ENCODE measurements at regions not wholly inside any gene's neighbourhood (a gene's known extent, or its start where the extent isn't known, plus 50 kb on each side); places are given as distances from the start of the nearest gene placed in this dataset.
"Not testable (repeated sequence)": the region's sequence is repeated elsewhere in the genome, so short reads cannot be mapped to it uniquely, and the experiment has no call there.

GRCh38 chr17:54353789-54354525 lies 531.2 kb downstream of the KIF2B start:
- no peak for TF ChIP-seq CTCF (conservative IDR thresholded peaks at IDR 0.05; ENCODE audit: low read length)
- TF ChIP-seq EZH2phosphoT487 (IDR thresholded peaks at IDR 0.05; ENCODE audit: borderline replicate concordance, low read depth, low read length) = no peak
- intact Hi-C loops (cut with micrococcal nuclease; ENCODE audit: unreplicated experiment) = no loop called here
- Histone ChIP-seq H3K79me2 (ENCODE audit: insufficient read depth, low read depth, low read length) (no peaks in the 10 kb centered on the region), H2AFZ (ENCODE audit: low read length) (no peak overlapping the region), H3K4me2 (ENCODE audit: low read length) (no peak overlapping the region), H4K20me1 (ENCODE audit: insufficient read depth, low read length) (no peaks in the 10 kb centered on the region), H3K4me1 (ENCODE audit: insufficient read depth, low read length, poor library complexity, severe bottlenecking) (no peaks in the 10 kb centered on the region), H3K27ac (ENCODE audit: low read depth, low read length, poor library complexity, severe bottlenecking) (no peak overlapping the region), H3K36me3 (ENCODE audit: insufficient read depth, low read length) (no peaks in the 10 kb centered on the region), H3K9me3 (ENCODE audit: low read length) (no peaks in the 10 kb centered on the region), H3K9me2 (ENCODE audit: insufficient read depth, low read length) (no peaks in the 10 kb centered on the region), H3K4me3 (ENCODE audit: low read depth, low read length, poor library complexity, severe bottlenecking) (no peak overlapping the region)
- no peak for DNase-seq (ENCODE audit: low spot score)
- CTCF ChIA-PET (ENCODE audit: unreplicated experiment) = interaction anchor here (0.6 kb wide), 1 partner anchor 10 kb away, joined by 3 read pairs; no protein-coding TSS in a partner anchor
- no TSS peak for BruUV-seq (replicated peaks)
- POLR2A ChIA-PET = interaction anchor here (0.7 kb wide), 1 partner anchor 387 kb away, joined by 3 read pairs; no protein-coding TSS in a partner anchor

- H3K27ac ChIP-seq (ENCODE audit: low read depth, low read length, poor library complexity, severe bottlenecking); H3K4me3 ChIP-seq (ENCODE audit: low read depth, low read length, poor library complexity, severe bottlenecking); BruUV-seq (replicated peaks); H3K36me3 ChIP-seq (ENCODE audit: insufficient read depth, low read length); intact Hi-C loops (cut with micrococcal nuclease; ENCODE audit: unreplicated experiment); H2AFZ ChIP-seq (ENCODE audit: low read length); H3K9me3 ChIP-seq (ENCODE audit: low read length); H4K20me1 ChIP-seq (ENCODE audit: insufficient read depth, low read length); H3K79me2 ChIP-seq (ENCODE audit: insufficient read depth, low read depth, low read length); H3K4me1 ChIP-seq (ENCODE audit: insufficient read depth, low read length, poor library complexity, severe bottlenecking); H3K9me2 ChIP-seq (ENCODE audit: insufficient read depth, low read length); H3K4me2 ChIP-seq (ENCODE audit: low read length); DNase-seq (ENCODE audit: low spot score); CTCF ChIA-PET (ENCODE audit: unreplicated experiment); POLR2A ChIA-PET: not testable (repeated sequence)
These were observed 538.3 kb downstream of the KIF2B start for GRCh38 chr17:54361073-54361472.

GRCh38 chr17:54368906-54369305 lies 531.7 kb upstream of the TOM1L1 start:
- no peaks in the 10 kb centered on the region for H3K36me3 ChIP-seq (ENCODE audit: insufficient read depth, low read length)
- peaks cover 5% of the 10 kb centered on the region; the same call in 1 of the 2 replicates for H3K9me3 ChIP-seq (ENCODE audit: low read length)
- no peak overlapping the region for H3K4me3 ChIP-seq (ENCODE audit: low read depth, low read length, poor library complexity, severe bottlenecking)
- no peaks in the 10 kb centered on the region for H3K9me2 ChIP-seq (ENCODE audit: insufficient read depth, low read length)
- no peaks in the 10 kb centered on the region for H3K79me2 ChIP-seq (ENCODE audit: insufficient read depth, low read depth, low read length)
- TF ChIP-seq EZH2phosphoT487 (IDR thresholded peaks at IDR 0.05; ENCODE audit: borderline replicate concordance, low read depth, low read length) = no peak
- TF ChIP-seq CTCF (conservative IDR thresholded peaks at IDR 0.05; ENCODE audit: low read length) = no peak
- H2AFZ ChIP-seq (ENCODE audit: low read length) = no peak overlapping the region
- no TSS peak for BruUV-seq (replicated peaks)
- H3K27ac ChIP-seq (ENCODE audit: low read depth, low read length, poor library complexity, severe bottlenecking) = no peak overlapping the region
- intact Hi-C loops (cut with micrococcal nuclease; ENCODE audit: unreplicated experiment) = no loop called here
- POLR2A ChIA-PET = no interaction called here
- H4K20me1 ChIP-seq (ENCODE audit: insufficient read depth, low read length) = no peaks in the 10 kb centered on the region
- CTCF ChIA-PET (ENCODE audit: unreplicated experiment) = no interaction called here
- no peaks in the 10 kb centered on the region for H3K4me1 ChIP-seq (ENCODE audit: insufficient read depth, low read length, poor library complexity, severe bottlenecking)
- H3K4me2 ChIP-seq (ENCODE audit: low read length) = no peak overlapping the region
- DNase-seq (ENCODE audit: low spot score) = no peak
